ENCODE measurements at regions not wholly inside any gene's neighbourhood (a gene's known extent, or its start where the extent isn't known, plus 50 kb on each side); places are given as distances from the start of the nearest gene placed in this dataset.
"Not testable (repeated sequence)": the region's sequence is repeated elsewhere in the genome, so short reads cannot be mapped to it uniquely, and the experiment has no call there.

DNA sequence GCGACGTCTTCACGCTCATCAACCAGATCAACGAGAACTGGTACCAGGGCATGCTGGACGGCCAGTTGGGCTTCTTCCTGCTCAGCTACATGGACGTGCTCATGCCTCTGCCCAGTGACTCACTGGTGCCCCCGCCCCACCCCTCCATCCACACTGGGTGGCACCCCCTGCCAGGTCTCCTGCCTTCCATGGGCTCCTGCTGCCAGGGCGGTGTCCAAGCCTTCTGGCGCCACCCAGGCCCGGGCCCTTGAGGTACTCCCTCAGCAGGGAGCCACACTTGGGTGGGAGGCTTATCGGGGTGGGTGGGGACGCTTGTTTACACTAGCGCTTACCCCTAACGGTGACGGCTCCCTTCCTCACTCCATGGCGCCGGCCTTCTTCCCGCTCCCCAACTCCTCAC lies 148.2 kb downstream of the GOSR1 start:
- TF ChIP-seq CTCF, POLR2A (IDR thresholded peaks at IDR 0.05): not testable (repeated sequence)

All from tibial nerve (tissue), 3 donors.